NOMO-1 treated with dmso at 0.1 percent for 144 hours (cell line): ENCODE measurements at regions not wholly inside any gene's neighbourhood (a gene's known extent, or its start where the extent isn't known, plus 50 kb on each side); places are given as distances from the start of the nearest gene placed in this dataset.
"Not testable (repeated sequence)": the region's sequence is repeated elsewhere in the genome, so short reads cannot be mapped to it uniquely, and the experiment has no call there.

Experiments used
- DNase-seq: peaks from one replicate; lab custom pipeline; 2025; ENCODE audit not compliant: unreplicated experiment; lab: John Stamatoyannopoulos, UW

GRCh38 chr5:145395151-145395550, 440.0 kb downstream of the PRELID2 start:
- not testable (repeated sequence) for DNase-seq

GRCh38 chr5:145393426-145393825, 441.7 kb downstream of the PRELID2 start:
- no peak for DNase-seq

DNA sequence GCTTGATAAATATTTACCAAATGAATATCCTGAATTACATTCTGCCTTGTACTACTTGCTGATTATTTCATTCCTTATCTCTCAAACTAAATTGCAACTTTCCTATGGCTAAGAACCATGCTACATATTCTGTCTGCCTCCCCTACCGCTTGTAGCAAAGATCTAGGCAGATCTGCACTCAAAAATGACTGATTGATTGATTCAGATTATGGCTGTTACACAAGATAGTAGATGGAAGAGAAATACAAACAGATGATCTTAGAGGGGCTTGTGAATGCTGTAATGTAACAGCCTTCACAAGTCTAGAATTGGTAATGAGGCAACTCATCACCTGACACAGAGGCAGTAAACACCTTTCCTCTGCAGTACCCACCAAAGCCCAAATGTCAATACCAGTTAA, 446.1 kb downstream of the PRELID2 start:
- DNase-seq = no peak

DNA sequence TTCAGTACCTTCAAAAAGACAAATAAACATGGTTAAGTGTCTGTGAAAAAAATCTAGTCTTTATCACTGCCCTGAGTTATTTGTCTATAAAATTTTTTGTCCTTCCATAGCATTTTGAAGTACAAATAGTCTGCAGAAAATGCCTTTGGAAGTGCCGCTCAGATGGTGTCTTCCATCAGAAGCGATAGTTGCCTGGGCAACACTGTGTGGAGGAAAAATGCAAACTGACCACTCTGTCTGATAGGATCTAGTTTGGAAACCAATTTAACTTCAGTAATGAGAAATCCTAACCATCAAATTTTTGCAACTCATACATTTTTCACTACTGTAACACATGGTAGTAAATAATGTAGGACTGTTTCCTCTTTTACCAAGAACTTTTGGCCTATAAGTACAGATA, 449.9 kb downstream of the PRELID2 start:
- no peak for DNase-seq

- no peak for DNase-seq
Measured at GRCh38 chr5:145378226-145378625, 456.9 kb downstream of the PRELID2 start.

DNA sequence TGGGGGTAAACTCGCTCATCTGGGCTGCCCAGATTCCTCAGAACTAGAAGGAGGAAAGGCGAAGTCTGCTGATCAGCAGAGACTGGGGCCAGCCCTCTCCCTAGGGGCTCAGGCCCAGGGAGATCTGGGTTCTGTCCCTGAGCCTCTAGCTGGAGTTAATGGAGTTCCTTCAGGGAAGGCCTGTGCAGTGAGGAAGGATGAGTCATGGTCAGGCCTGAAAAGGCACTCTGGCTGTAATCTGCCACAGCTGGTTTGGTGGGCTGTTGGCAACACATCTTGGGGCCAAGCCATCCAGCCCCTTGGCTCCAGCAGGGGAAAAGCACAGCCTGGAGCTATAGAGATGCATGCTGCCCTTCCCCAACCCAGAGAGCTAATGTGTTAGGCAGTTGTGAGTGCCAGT, 459.6 kb downstream of the PRELID2 start:
- DNase-seq = no peak

GRCh38 chr5:145365464-145365863, 469.7 kb downstream of the PRELID2 start:
- DNase-seq = no peak

- DNase-seq = no peak
Measured at GRCh38 chr5:145362266-145362665, 472.9 kb downstream of the PRELID2 start.

GRCh38 chr5:145360936-145361335, 474.2 kb downstream of the PRELID2 start:
- DNase-seq = no peak

DNA sequence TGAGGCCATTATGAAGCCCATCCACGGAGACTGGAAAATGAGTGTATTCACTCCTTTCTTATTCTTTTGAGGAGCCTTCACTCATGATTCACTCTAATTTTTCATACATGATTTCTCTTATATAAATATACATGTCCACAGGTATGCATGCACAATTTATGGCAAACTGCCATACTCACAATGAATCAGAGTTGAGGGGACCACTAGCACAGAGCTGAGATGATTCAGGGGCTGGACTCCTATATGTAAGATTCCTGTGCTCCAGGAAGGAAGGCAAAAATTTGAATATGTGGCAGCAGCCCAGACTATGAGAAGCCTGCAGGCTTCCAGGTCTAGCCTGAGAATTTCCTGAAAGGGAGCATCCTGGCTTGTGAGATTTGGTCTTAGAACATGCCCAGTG, 484.6 kb downstream of the PRELID2 start:
- no peak for DNase-seq

- DNase-seq = no peak
Measured at GRCh38 chr5:145347026-145347616, 488.0 kb downstream of the PRELID2 start.

GRCh38 chr5:145345511-145346287, 489.4 kb downstream of the PRELID2 start:
- no peak for DNase-seq

- DNase-seq = no peak
Measured at GRCh38 chr5:145341842-145342241, 493.3 kb downstream of the PRELID2 start.

- DNase-seq = no peak
Measured at GRCh38 chr5:145340099-145340498, 495.0 kb downstream of the PRELID2 start.

GRCh38 chr5:145324767-145325479, 510.2 kb downstream of the PRELID2 start:
- DNase-seq = no peak

DNA sequence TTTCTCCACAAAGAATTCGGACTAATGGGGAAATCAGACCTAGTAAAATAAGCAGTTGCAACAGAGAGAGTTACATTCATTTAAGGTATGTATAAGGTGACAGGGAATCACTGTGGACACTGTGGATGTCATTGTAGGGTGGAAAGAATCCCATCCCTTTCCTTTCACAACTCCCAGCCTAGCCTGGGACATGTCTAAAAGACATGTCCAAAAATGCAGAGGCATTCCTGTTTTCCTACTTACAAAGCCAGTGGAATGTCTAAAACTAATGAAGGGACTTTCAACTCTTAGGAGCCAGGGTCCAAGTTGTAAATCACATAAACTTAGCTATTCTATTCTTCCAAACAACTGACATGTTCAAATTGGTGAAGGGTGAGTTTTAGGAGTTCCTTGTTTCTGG, 511.0 kb downstream of the PRELID2 start:
- DNase-seq = no peak

DNA sequence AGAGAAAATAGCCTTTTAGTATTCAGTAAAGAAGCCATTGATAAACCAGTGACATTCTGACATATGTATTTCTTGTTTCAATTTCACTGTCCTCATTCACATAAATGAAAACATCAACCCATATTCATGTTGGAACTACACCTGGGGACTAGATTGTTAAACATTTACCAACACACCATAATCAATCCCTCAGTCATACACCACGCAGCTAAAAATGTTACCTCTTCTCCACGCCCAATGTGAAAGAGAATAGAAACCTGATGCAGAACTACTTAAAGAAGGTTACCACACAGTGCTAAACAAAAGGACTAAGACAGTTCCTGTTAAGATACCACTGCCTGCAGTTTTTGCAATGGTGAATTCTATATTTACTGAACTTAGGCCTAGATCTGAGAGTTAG, 518.9 kb downstream of the PRELID2 start:
- no peak for DNase-seq

- DNase-seq = no peak
Measured at GRCh38 chr5:145307866-145308382, 527.2 kb downstream of the PRELID2 start.

- no peak for DNase-seq
Measured at GRCh38 chr5:145295236-145295835, 539.8 kb downstream of the PRELID2 start.

- DNase-seq = no peak
Measured at GRCh38 chr5:145294331-145294730, 540.8 kb downstream of the PRELID2 start.

DNA sequence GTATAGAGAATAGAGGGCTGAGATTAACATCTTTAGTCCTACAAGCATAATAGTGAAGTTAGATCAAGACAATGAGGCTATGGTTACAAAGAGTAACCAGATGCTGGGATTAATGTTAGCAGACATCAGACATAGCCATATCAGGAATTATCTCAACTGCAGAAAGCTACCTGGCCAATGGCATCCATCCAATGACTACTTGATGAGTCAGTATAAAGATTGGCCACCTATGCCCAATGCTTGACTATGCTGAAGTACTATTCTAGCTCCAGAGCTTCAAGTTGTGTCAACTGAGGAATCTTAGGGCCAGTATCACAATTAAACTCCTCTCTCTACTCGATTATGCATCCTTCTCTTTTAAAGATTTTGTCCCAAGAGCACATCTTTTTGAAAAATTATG, 541.4 kb downstream of the PRELID2 start:
- no peak for DNase-seq

GRCh38 chr5:145292278-145292677, 542.9 kb downstream of the PRELID2 start:
- DNase-seq = no peak
